SIG-M5 treated with dmso at 0.1 percent for 504 hours (cell line): ENCODE measurements at regions not wholly inside any gene's neighbourhood (a gene's known extent, or its start where the extent isn't known, plus 50 kb on each side); places are given as distances from the start of the nearest gene placed in this dataset.

Source experiments
- DNase-seq: peaks from one replicate; lab custom pipeline; 2025; ENCODE audit not compliant: unreplicated experiment; lab: John Stamatoyannopoulos, UW

DNA sequence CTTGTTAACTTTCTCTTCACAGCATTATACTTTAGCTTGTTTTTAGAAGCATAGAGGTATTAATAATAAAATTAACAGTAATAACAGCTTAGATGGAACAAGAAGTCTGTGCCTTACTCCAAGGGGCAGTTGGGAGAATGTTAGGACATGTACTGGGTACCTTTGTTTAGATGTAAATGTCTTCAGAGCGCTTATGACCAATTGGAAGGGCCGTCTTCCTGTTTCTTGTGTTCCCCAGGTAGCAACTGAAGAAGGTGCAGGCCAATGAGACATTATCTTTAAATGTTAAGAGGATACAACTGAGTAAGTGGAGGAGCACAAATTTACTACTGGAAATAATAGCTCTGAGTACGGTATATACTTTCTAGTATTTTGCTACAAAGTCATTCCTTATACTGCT lies 180.9 kb upstream of the SYT1 start:
- DNase-seq, result no peak

DNA sequence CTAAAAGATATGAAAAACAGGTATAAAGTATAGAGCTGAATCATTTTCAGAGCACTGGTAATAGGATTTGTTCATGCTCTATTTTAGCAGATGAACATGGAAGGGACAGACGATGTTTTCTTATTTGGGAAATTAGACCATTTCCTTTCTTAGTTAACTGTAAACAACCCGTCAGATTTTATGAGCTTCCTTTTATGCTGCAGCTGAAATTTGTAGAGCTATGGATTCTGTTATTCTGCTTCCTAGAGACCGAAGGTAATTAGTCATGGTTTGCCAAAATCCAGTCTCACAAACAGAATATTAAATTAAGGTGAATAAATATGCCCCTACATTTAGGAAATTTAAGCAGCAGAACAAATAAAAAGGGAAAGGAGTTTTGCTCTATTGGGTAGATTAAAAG lies 180.2 kb upstream of the SYT1 start:
- no peak for DNase-seq

DNA sequence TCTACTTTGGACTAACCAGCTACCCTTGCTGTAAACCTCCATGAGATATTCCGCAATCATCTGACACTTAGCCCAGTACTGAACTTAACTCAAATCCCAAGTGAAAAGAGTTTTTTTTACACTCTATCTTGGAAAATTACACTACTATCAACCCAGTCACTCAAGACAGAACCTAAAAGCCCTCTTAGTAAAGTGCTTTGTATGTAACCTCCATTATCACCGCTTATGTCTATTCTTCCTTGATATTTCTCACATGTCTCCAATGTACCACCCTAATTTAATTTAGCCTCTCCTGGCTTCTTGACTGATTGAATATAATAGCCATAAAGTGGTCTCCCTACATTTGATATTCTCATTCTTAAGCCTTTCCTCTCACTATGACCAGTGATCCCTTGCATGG lies 168.8 kb upstream of the SYT1 start:
- DNase-seq, result no peak

DNA sequence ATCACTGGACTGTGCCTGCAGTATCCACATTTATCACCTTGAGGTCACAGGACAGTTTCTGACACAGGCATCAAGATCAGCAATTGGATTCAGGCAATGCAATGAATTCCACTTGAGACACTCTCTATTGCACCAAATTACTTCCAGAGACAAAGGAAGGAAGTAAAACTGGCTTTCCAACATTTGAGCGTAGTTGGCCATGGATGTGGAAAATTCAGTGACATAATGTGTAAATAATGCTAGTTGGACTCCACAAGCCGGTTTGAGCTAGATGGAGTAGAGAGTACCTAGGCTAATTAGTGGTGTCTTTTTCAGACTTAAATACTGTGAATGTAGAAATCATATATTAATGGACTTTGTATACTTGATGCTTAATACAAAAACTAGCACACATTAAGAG lies 168.3 kb upstream of the SYT1 start:
- DNase-seq, result no peak

DNA sequence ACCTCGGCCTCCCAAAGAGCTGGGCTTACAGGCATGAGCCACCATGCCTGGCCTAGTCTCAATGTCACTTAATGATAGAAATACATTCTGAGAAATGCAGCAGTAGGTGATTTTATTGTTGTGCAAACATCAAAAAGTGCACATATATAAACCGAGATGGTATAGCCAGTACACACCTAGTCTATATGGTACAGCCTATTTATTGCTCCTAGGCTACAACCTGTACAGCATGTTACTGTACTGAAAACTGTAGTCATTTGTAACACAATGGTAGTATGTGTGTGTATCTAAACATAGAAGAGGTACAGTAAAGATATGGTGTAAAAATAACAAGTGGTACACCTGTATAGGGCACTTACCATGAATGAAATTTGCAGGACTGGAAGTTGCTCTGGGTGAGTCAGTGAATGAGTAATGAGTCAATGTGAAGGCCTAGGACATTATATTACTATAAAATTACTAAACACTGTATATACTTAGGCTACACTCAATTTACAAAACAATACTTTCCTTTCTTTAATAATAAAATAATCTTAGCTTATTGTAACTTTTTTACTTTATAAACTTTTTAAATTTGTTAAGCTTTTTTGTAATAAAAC lies 166.7 kb upstream of the SYT1 start:
- DNase-seq, result no peak

DNA sequence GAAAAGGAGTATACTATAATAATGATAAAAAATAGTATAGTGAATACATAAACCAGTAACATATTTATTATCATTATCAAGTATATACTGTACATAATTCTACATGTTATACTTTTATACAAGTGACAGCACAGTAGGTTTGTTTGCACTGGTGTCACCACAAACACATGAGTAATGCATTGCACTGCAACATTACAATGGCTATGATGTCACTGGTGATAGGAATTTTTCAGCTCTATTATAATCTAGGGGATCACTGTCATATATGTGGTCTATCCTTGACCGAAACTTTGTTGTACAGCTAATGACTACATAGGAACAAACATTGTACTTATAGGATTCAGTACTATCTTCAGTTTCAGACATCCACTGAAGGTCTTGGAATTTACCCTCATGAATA lies 165.8 kb upstream of the SYT1 start:
- no peak for DNase-seq

DNA sequence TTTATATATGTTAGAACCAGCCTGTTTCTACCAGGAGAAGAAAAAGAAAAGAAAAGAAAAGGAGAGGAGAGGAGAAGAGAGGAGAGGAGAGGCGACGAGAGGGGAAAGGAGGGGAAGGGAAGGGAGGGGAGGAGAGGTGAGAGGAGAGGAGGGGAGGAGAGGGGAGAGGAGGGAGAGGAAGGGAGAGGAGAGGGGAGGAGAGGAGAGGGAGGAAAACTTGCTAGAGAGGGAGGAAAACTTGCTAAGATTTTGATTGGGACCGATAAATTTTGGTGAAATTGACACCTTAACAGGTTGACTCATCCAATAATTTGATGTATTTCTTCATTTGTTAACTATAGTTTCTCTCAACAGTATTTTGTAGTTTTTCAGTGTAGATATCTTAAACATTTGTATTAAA lies 164.0 kb upstream of the SYT1 start:
- no peak for DNase-seq

DNA sequence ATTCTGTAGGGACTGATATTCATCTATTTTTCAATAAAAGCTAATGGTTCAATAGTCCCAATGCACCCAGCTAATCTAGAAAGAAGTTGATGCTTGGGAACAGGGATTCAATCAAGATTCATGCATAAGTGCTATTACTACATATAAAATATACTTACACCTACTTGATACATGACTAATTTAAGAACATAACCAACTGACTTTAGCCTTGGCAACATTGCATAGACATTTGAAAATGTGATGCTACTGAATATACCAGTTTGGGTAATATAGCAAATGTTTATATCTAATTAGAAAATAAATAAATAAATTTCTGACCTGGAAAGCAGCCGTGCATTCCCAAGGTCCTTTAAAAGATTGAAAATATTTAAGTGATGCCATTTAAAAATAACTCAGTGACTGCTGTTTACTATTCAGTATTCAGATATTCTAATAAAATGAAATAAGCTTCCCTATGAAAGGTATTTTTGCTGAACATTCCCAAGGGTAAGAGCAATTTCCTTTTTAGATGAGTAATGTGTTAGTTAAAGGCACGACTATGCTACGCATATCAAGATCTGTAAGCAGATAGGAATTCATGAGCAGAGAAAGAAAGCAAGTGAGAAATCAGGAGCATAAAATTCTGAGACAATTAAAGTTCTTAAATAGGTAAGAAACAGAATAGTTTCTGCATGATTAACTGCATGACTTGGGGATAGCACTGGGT lies 160.6 kb upstream of the SYT1 start:
- no peak for DNase-seq

DNA sequence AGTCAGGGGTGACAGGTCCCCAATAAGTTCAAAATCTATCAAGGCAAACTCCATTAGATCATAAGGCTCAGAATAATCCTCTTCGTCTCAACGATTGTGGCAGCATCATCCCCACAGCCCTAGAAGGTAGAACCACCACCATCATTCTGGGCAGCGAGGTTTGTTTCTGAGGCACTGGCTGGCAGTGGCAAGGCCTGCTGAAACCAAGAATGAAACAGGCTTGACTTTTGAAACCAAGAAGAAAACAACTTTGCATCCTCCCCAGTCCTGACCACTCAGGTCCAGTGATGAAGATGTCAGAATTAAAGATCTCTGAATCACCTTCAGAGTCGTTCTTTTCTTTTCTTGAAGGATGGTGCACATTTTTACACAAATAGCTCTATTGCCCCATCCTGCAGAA lies 152.6 kb upstream of the SYT1 start:
- no peak for DNase-seq

DNA sequence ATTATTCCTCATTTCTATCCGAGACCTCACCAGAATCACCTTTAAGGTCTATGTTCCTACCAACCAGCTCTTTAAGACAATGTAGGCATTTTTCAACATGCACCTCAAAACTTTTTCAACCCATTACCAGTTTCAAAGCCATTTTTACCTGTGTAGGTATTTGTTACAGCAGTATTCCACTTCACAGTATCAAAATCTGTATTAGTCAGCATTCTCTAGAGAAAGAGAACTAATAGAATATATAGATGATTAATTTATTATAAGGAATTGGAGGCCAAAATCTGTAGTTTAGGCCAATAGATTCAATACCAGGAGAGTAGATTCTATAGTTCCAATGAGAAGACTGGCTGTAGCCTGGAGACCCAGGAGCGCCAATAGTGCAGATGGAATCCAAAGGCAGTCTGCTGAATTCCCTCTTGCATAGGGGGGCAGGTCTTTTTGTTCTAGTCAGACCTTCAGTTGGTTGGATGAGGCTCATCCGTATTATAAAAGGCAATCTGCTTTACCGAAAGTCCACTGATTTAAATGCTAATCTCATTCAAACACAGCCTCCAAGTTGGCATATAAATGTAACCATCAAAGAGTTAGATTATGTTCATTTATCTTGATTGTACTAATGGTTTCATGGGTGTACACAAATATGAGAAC lies 151.6 kb upstream of the SYT1 start:
- no peak for DNase-seq

DNA sequence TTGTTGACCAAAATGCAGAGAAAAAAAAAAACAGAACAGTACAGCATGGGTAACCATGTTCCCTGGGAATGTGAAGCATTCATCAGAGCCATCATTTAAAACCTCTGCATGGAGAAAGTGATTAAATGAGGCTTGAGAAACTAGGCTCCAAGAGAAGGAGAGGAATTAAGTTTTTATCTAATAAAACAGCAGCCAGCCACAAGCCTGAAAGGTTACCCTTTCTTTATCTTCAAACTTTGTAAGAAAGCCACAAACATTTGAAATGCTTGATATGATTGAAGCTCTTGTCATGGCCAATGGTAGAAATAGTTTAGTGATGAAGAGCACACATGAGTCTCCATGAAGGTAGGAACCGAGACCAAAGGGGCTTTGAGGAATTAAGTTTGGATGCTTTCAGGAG lies 144.9 kb upstream of the SYT1 start:
- no peak for DNase-seq

DNA sequence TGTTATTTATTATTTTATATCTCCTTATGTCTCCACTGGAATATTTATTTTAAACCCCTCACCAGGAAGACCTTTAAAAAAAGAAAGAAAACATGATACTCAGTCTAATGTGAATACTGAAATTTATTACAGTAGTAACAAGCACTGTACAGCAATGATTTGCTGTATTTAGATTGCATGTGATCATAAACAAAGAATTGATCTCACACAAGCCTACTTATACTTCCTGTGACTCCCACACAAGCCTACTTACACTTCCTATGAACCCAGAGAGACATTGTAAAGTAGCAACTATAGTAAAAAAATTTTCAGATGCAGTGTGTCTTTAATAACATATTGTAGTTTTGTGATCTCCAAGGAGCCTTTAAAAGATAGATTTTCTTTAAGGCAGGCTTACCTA lies 142.7 kb upstream of the SYT1 start:
- no peak for DNase-seq

DNA sequence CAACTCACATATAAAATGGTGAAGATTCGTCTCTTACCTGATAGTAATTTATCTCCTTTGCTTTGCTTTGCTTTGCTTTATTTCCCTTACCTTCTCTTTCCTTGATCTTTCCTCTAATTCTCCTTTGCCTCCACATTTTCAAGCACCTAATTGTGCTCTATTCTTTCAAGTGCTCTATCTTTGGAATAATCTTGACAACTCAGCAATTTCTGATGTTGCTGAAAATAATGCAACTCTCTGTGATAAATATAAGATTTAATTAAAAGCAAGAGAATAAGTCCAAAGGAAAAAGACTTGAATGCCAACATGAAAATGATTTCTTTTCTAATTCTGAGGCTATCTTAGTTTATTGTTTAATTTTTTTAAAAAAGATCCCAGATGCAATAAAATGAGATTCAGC lies 139.5 kb upstream of the SYT1 start:
- no peak for DNase-seq

DNA sequence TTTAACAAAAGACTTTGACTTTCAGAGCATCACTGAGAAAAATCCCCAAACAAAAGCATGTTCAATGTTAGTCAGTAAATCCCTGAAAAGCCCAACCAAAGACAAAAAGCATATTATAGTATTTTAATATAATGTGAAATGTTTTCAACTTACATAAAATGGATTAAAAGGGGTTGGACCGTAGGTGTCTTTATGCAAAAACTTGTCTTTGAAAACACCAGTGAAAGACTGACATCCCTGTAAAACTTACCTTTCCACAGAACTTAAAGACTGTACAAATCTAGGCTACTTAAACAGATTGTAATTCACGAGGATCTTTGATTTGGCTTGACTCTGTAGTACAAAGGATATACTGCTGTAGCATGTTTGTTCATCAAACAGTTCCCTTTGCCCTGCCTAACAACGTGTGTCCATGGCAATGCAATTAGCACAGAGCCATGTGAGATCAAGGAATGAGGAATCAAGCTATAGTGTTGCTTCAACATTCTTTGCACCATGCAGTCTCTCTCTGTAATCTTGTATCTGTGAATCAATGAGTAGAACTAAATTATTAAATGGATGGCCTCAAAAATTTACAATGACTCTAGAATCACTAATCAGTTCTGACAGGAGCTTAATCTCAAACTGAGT lies 138.5 kb upstream of the SYT1 start:
- DNase-seq, result no peak

DNA sequence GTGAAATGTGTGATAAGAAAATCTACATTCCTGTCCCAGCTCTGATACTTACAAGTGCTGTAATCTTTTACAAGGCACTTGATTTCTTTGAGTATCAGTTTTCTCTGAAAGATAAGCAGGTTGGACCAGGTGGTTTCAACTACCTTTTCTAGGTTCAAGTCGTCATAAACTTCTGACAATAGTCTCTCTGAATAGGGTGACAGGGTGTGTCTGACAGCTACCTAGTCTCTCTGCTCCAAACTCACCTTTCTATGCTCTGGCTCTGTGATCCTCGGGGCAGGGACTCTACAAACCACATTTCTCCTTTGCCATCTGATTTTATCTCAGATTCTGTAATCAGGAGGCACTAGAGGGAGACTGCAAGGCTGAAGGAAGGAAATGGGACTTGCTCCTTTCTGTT lies 137.7 kb upstream of the SYT1 start:
- no peak for DNase-seq

DNA sequence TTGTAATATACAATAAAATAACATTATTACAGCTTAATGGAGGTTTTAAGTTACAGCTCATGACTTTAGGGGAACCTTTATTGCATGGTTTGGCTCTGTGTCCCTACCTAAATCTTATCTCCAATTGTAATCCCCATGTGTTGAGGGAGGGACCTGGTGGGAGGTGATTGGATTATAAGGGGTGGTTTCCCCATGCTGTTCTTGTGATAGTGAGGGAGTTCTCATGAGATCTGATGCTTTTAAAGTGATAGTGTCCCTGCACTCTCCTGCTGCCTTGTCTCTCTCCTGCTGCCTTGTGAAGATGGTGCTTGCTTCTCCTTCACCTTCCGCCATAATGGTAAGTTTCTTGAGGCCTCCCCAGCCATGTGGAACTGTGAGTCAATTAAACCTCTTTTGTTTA lies 132.1 kb upstream of the SYT1 start:
- no peak for DNase-seq

DNA sequence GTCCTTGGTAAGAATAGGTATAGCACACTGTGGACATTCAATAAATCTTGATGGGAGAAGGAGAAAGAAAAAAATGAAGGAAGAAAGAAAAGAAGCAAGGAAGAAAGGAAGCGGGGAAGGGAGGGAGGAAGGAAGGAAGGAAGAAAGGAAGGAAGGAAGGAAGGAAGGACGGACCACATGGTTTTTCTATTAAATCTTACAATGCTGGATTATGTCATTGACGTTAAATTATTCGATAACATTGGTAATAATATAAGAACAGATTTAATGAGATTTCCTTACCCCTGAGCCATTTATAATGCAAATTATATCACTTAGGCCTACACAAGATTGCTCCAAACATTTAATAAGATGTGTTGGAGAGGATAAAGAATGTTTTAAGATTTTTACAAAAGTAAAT lies 124.9 kb upstream of the SYT1 start:
- no peak for DNase-seq

DNA sequence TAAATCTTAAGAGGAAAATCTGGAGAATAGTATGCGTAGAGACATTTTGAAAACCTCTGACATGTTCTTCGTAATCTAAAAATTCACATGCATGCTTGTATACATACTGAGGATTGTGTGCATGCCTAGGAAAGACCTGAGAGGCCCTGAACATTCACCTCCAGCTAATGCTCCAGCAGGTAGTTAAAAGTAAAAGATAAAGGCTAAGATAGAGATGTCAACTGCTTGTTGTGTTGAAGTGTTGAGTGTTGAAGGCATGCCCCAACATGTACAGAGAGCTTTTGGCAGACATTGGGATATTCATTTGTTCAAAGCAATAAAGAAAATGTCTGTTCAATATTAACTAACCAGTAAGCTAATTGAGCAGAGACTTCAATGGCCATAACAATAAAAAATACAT lies 118.6 kb upstream of the SYT1 start:
- no peak for DNase-seq

DNA sequence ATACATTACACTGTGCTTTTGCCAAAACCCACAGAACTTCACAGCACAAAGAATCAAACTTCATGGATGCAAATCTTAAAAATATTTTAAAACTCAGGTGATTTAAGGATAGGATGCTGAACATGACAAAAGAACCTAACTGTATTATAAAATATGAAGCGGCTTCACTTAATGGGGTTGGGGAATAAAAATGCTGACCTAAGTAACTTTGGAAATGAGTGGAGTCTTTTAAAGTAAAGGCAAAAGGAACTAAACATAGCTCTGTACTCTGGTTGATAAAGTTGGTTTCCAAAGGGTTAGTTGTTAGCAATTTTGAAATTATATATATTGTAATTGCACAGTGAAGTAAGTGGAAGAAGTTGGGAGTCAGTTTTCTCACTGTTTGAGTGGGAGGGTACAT lies 111.5 kb upstream of the SYT1 start:
- no peak for DNase-seq

DNA sequence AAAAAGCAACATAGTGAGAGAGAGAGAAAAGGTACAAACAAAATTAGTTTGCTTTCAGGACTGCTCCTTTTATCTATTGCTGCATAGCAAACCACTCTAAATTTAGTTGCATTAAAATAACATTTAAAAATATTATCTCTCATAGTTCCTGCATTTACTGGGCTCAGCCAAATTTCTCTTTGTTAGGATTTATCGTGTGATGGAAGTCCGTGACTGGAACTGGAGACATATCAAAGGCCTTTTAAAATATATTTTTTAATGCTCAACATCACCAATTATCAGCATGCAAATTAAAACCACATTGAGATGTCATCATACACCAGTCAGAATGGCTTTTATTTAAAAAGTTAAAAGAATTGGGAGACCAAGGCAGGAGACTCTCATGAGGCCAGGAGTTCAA lies 107.6 kb upstream of the SYT1 start:
- no peak for DNase-seq

DNA sequence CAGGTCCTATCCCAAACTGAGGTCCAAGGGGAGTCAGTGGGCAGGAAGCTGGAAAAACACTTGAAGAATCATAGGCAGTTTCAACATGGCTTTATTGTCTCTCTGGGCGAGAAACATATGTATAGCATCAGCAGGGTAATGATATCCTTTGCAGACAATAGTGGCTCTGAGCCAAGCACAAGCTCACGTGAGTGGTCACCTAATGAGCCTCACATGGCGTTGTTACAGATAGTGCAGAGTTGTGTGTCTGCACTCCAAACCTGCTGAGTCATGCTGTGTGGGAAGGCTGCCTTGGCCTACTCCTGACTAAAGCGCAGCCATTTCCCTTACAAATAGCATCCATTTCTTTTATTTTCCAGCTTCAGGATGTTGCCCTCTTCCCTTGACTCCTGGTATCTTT lies 105.2 kb upstream of the SYT1 start:
- no peak for DNase-seq

DNA sequence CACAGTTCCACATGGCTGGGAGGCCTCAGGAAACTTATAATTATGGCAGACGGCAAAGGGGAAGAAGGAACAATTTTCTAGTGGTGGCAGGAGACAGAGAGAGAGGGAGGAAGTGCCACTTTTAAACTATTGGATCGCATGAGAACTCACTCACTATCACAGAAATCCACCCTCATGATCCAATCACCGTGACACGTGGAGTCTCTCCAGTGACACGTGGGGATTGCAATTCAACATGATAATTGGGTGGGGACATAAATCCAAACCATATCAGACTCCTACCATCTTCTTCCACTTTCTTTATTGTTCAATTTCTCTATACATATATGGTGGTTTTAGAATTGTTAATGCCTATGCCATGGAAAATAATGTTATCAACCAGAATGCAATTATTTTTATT lies 103.7 kb upstream of the SYT1 start:
- DNase-seq, result no peak
